ENCODE measurements at regions not wholly inside any gene's neighbourhood (a gene's known extent, or its start where the extent isn't known, plus 50 kb on each side); places are given as distances from the start of the nearest gene placed in this dataset.

- H3K27me3 ChIP-seq (ENCODE audit: control insufficient read depth, insufficient read depth, low read length), result no peaks in the 10 kb centered on the region
- no peak for TF ChIP-seq CTCF (conservative IDR thresholded peaks at IDR 0.05 in 1 of 2, IDR thresholded peaks at IDR 0.05 in 1 of 2; ENCODE audit: low read depth in 1 of 2, low read length in 2 of 2)
- TF ChIP-seq EZH2 (IDR thresholded peaks at IDR 0.05; ENCODE audit: low read length, missing control alignments), result no peak
- no peaks in the 10 kb centered on the region for H4K20me1 ChIP-seq (ENCODE audit: control insufficient read depth, extremely low read depth, insufficient read depth, low read length)
- no peaks in the 10 kb centered on the region for H3K36me3 ChIP-seq (ENCODE audit: control insufficient read depth, insufficient read depth, low read length)
- H3K9ac ChIP-seq (ENCODE audit: insufficient read depth, low read length), result no peak overlapping the region
- H3K79me2 ChIP-seq (ENCODE audit: control insufficient read depth, insufficient read depth, low read length), result no peaks in the 10 kb centered on the region
- no peak overlapping the region for H3K27ac ChIP-seq (ENCODE audit: insufficient read depth, low read length)
- H2AFZ ChIP-seq (ENCODE audit: low read length), result no peak overlapping the region
- no peak overlapping the region for H3K4me3 ChIP-seq (replicated peaks in 1 of 4; ENCODE audit: control extremely low read depth in 1 of 4, insufficient read depth in 1 of 4, low read depth in 3 of 4, low read length in 4 of 4)
- no peaks in the 10 kb centered on the region for H3K4me1 ChIP-seq (ENCODE audit: control insufficient read depth, extremely low read depth, insufficient read depth, low read length)
- H3K4me2 ChIP-seq (ENCODE audit: extremely low read depth, insufficient read depth, low read length), result no peak overlapping the region
- no peak for DNase-seq (ENCODE audit: low read depth in 2 of 2)
- H3K9me3 ChIP-seq (ENCODE audit: control insufficient read depth, insufficient read depth, low read depth, low read length), result no peaks in the 10 kb centered on the region
These were observed 225.2 kb downstream of the TEX13C start for GRCh38 chrX:125544856-125545255.

GRCh38 chrX:125577479-125577878 is 257.8 kb downstream of the TEX13C start:
- Histone ChIP-seq H4K20me1 (ENCODE audit: control insufficient read depth, extremely low read depth, insufficient read depth, low read length) (no peaks in the 10 kb centered on the region), H3K27ac (ENCODE audit: insufficient read depth, low read length) (no peak overlapping the region), H3K27me3 (ENCODE audit: control insufficient read depth, insufficient read depth, low read length) (no peaks in the 10 kb centered on the region), H3K4me2 (ENCODE audit: extremely low read depth, insufficient read depth, low read length) (no peak overlapping the region), H2AFZ (ENCODE audit: low read length) (no peak overlapping the region), H3K4me1 (ENCODE audit: control insufficient read depth, extremely low read depth, insufficient read depth, low read length) (no peaks in the 10 kb centered on the region), H3K79me2 (ENCODE audit: control insufficient read depth, insufficient read depth, low read length) (no peaks in the 10 kb centered on the region), H3K9ac (ENCODE audit: insufficient read depth, low read length) (no peak overlapping the region), H3K36me3 (ENCODE audit: control insufficient read depth, insufficient read depth, low read length) (no peaks in the 10 kb centered on the region), H3K9me3 (ENCODE audit: control insufficient read depth, insufficient read depth, low read depth, low read length) (no peaks in the 10 kb centered on the region), H3K4me3 (replicated peaks in 1 of 4; ENCODE audit: control extremely low read depth in 1 of 4, insufficient read depth in 1 of 4, low read depth in 3 of 4, low read length in 4 of 4) (no peak overlapping the region)
- TF ChIP-seq EZH2 (IDR thresholded peaks at IDR 0.05; ENCODE audit: low read length, missing control alignments), result no peak
- TF ChIP-seq CTCF (conservative IDR thresholded peaks at IDR 0.05 in 1 of 2, IDR thresholded peaks at IDR 0.05 in 1 of 2; ENCODE audit: low read depth in 1 of 2, low read length in 2 of 2), result no peak
- DNase-seq (ENCODE audit: low read depth in 2 of 2), result no peak

GRCh38 chrX:125604448-125604847 is 284.8 kb downstream of the TEX13C start:
- H3K79me2 ChIP-seq (ENCODE audit: control insufficient read depth, insufficient read depth, low read length), result no peaks in the 10 kb centered on the region
- TF ChIP-seq EZH2 (IDR thresholded peaks at IDR 0.05; ENCODE audit: low read length, missing control alignments) (no peak), CTCF (conservative IDR thresholded peaks at IDR 0.05 in 1 of 2, IDR thresholded peaks at IDR 0.05 in 1 of 2; ENCODE audit: low read depth in 1 of 2, low read length in 2 of 2) (no peak)
- no peak overlapping the region for H3K4me3 ChIP-seq (replicated peaks in 1 of 4; ENCODE audit: control extremely low read depth in 1 of 4, insufficient read depth in 1 of 4, low read depth in 3 of 4, low read length in 4 of 4)
- no peaks in the 10 kb centered on the region for H3K27me3 ChIP-seq (ENCODE audit: control insufficient read depth, insufficient read depth, low read length)
- no peak overlapping the region for H3K4me2 ChIP-seq (ENCODE audit: extremely low read depth, insufficient read depth, low read length)
- no peak overlapping the region for H3K9ac ChIP-seq (ENCODE audit: insufficient read depth, low read length)
- no peaks in the 10 kb centered on the region for H3K36me3 ChIP-seq (ENCODE audit: control insufficient read depth, insufficient read depth, low read length)
- DNase-seq (ENCODE audit: low read depth in 2 of 2), result no peak
- H4K20me1 ChIP-seq (ENCODE audit: control insufficient read depth, extremely low read depth, insufficient read depth, low read length), result no peaks in the 10 kb centered on the region
- no peak overlapping the region for H3K27ac ChIP-seq (ENCODE audit: insufficient read depth, low read length)
- no peaks in the 10 kb centered on the region for H3K9me3 ChIP-seq (ENCODE audit: control insufficient read depth, insufficient read depth, low read depth, low read length)
- no peak overlapping the region for H2AFZ ChIP-seq (ENCODE audit: low read length)
- H3K4me1 ChIP-seq (ENCODE audit: control insufficient read depth, extremely low read depth, insufficient read depth, low read length), result no peaks in the 10 kb centered on the region

Data from fibroblast of lung (primary cell).